ENCODE measurements at regions not wholly inside any gene's neighbourhood (a gene's known extent, or its start where the extent isn't known, plus 50 kb on each side); places are given as distances from the start of the nearest gene placed in this dataset.

- Mint-ChIP-seq H3K27ac (no peak overlapping the region), H3K9me3 (no peaks in the 10 kb centered on the region), H3K36me3 (ENCODE audit: low read depth) (no peaks in the 10 kb centered on the region), H3K27me3 (ENCODE audit: insufficient read depth, low read depth, poor library complexity) (no peaks in the 10 kb centered on the region), H3K4me1 (peaks cover 10% of the 10 kb centered on the region), H3K4me3 (no peak overlapping the region)
- no peaks in the 10 kb centered on the region for H3K36me3 ChIP-seq (ENCODE audit: insufficient read depth)
- H3K4me1 ChIP-seq (ENCODE audit: insufficient read depth), result no peaks in the 10 kb centered on the region
- H3F3A ChIP-seq (replicated peaks; ENCODE audit: low read depth), result no peaks in the 10 kb centered on the region
- H2AFZ ChIP-seq, result no peak overlapping the region
- TF ChIP-seq STAT1 (IDR thresholded peaks at IDR 0.05; ENCODE audit: unreplicated experiment), result no peak
- TF ChIP-seq NANOG (IDR thresholded peaks at IDR 0.05; ENCODE audit: borderline replicate concordance), result no peak
- TF ChIP-seq REST (IDR thresholded peaks at IDR 0.05; ENCODE audit: unreplicated experiment), result no peak
- TF ChIP-seq, protein P1, sequence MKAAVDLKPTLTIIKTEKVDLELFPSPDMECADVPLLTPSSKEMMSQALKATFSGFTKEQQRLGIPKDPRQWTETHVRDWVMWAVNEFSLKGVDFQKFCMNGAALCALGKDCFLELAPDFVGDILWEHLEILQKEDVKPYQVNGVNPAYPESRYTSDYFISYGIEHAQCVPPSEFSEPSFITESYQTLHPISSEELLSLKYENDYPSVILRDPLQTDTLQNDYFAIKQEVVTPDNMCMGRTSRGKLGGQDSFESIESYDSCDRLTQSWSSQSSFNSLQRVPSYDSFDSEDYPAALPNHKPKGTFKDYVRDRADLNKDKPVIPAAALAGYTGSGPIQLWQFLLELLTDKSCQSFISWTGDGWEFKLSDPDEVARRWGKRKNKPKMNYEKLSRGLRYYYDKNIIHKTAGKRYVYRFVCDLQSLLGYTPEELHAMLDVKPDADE (IDR thresholded peaks at IDR 0.05), result no peak
- no peak for TF ChIP-seq ZNF114 (CRISPR knock-in tag; IDR thresholded peaks at IDR 0.05)
- TF ChIP-seq CREB1 (CRISPR knock-in tag; IDR thresholded peaks at IDR 0.05; ENCODE audit: low read depth), result no peak
- no peak for TF ChIP-seq POLR2AphosphoS5 (IDR thresholded peaks at IDR 0.05; ENCODE audit: low read depth)
- no peak for TF ChIP-seq ZNF331 (CRISPR knock-in tag; IDR thresholded peaks at IDR 0.05; ENCODE audit: low read depth)
- H3K27ac ChIP-seq (ENCODE audit: low read depth), result no peak overlapping the region
- H3K4me2 ChIP-seq, result no peak overlapping the region
- H3K27me3 ChIP-seq (ENCODE audit: insufficient read depth), result no peaks in the 10 kb centered on the region
- no peaks in the 10 kb centered on the region for H4K20me1 ChIP-seq (replicated peaks; ENCODE audit: insufficient read depth)
- no peaks in the 10 kb centered on the region for H3K79me2 ChIP-seq (replicated peaks; ENCODE audit: insufficient read depth)
- DNase-seq (ENCODE audit: low spot score) (no peak), ATAC-seq (no peak)
- H3K9me2 ChIP-seq (ENCODE audit: insufficient read depth), result no peaks in the 10 kb centered on the region
- no peak overlapping the region for H3K4me3 ChIP-seq
Measured at GRCh38 chr15:35305946-35306345, 220.9 kb upstream of the NANOGP8 start.

- Histone ChIP-seq H3K4me2 (no peak overlapping the region), H3K4me1 (ENCODE audit: insufficient read depth) (no peaks in the 10 kb centered on the region), H3K36me3 (ENCODE audit: insufficient read depth) (no peaks in the 10 kb centered on the region), H3K27me3 (ENCODE audit: insufficient read depth) (no peaks in the 10 kb centered on the region), H3K79me2 (replicated peaks; ENCODE audit: insufficient read depth) (no peaks in the 10 kb centered on the region), H3K27ac (ENCODE audit: low read depth) (no peak overlapping the region), H3F3A (replicated peaks; ENCODE audit: low read depth) (no peaks in the 10 kb centered on the region), H3K9me2 (ENCODE audit: insufficient read depth) (no peaks in the 10 kb centered on the region), H4K20me1 (replicated peaks; ENCODE audit: insufficient read depth) (no peaks in the 10 kb centered on the region), H3K4me3 (no peak overlapping the region), H2AFZ (no peak overlapping the region)
- DNase-seq (ENCODE audit: low spot score) (no peak), ATAC-seq (no peak)
- no peak overlapping the region for H3K4me3 Mint-ChIP-seq
- no peaks in the 10 kb centered on the region for H3K9me3 Mint-ChIP-seq
- no peaks in the 10 kb centered on the region for H3K36me3 Mint-ChIP-seq (ENCODE audit: low read depth)
- H3K4me1 Mint-ChIP-seq, result peaks cover 10% of the 10 kb centered on the region
- H3K27ac Mint-ChIP-seq, result no peak overlapping the region
- H3K27me3 Mint-ChIP-seq (ENCODE audit: insufficient read depth, low read depth, poor library complexity), result no peaks in the 10 kb centered on the region
- TF ChIP-seq, protein P2, sequence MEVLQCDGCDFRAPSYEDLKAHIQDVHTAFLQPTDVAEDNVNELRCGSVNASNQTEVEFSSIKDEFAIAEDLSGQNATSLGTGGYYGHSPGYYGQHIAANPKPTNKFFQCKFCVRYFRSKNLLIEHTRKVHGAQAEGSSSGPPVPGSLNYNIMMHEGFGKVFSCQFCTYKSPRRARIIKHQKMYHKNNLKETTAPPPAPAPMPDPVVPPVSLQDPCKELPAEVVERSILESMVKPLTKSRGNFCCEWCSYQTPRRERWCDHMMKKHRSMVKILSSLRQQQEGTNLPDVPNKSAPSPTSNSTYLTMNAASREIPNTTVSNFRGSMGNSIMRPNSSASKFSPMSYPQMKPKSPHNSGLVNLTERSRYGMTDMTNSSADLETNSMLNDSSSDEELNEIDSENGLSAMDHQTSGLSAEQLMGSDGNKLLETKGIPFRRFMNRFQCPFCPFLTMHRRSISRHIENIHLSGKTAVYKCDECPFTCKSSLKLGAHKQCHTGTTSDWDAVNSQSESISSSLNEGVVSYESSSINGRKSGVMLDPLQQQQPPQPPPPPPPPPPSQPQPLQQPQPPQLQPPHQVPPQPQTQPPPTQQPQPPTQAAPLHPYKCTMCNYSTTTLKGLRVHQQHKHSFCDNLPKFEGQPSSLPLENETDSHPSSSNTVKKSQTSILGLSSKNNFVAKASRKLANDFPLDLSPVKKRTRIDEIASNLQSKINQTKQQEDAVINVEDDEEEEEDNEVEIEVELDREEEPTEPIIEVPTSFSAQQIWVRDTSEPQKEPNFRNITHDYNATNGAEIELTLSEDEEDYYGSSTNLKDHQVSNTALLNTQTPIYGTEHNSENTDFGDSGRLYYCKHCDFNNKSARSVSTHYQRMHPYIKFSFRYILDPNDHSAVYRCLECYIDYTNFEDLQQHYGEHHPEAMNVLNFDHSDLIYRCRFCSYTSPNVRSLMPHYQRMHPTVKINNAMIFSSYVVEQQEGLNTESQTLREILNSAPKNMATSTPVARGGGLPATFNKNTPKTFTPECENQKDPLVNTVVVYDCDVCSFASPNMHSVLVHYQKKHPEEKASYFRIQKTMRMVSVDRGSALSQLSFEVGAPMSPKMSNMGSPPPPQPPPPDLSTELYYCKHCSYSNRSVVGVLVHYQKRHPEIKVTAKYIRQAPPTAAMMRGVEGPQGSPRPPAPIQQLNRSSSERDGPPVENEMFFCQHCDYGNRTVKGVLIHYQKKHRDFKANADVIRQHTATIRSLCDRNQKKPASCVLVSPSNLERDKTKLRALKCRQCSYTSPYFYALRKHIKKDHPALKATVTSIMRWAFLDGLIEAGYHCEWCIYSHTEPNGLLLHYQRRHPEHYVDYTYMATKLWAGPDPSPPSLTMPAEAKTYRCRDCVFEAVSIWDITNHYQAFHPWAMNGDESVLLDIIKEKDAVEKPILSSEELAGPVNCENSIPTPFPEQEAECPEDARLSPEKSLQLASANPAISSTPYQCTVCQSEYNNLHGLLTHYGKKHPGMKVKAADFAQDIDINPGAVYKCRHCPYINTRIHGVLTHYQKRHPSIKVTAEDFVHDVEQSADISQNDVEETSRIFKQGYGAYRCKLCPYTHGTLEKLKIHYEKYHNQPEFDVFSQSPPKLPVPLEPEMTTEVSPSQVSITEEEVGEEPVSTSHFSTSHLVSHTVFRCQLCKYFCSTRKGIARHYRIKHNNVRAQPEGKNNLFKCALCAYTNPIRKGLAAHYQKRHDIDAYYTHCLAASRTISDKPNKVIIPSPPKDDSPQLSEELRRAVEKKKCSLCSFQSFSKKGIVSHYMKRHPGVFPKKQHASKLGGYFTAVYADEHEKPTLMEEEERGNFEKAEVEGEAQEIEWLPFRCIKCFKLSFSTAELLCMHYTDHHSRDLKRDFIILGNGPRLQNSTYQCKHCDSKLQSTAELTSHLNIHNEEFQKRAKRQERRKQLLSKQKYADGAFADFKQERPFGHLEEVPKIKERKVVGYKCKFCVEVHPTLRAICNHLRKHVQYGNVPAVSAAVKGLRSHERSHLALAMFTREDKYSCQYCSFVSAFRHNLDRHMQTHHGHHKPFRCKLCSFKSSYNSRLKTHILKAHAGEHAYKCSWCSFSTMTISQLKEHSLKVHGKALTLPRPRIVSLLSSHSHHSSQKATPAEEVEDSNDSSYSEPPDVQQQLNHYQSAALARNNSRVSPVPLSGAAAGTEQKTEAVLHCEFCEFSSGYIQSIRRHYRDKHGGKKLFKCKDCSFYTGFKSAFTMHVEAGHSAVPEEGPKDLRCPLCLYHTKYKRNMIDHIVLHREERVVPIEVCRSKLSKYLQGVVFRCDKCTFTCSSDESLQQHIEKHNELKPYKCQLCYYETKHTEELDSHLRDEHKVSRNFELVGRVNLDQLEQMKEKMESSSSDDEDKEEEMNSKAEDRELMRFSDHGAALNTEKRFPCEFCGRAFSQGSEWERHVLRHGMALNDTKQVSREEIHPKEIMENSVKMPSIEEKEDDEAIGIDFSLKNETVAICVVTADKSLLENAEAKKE (CRISPR knock-in tag; IDR thresholded peaks at IDR 0.05), result no peak
Measured at GRCh38 chr15:35305031-35305550, 220.0 kb upstream of the NANOGP8 start.
